Breast epithelium (tissue), 4 donors: ENCODE measurements at regions not wholly inside any gene's neighbourhood (a gene's known extent, or its start where the extent isn't known, plus 50 kb on each side); places are given as distances from the start of the nearest gene placed in this dataset.

Source experiments
- DNase-seq, 2 donors: peaks; one replicate each; pipeline ENCODE4 v3.0.0-alpha.2; 2019; ENCODE audit warnings: low spot score in 2 of 2
- H3K27ac ChIP-seq, 2 donors: fragments of 200-600 bp; sonication (generic) in 1 of 2; one replicate each; pipeline ENCODE4 v1.5.1; 2016 to 2019; ENCODE audit warnings: mild to moderate bottlenecking in 1 of 2
- H3K27me3 ChIP-seq, 2 donors: fragments of 200-600 bp; sonication (generic) in 1 of 2; one replicate each; pipeline versions ENCODE4 v1.5.1 to v1.6.0; 2017 to 2019; ENCODE audit warnings: control low read depth in 1 of 2, mild to moderate bottlenecking in 1 of 2
- H3K36me3 ChIP-seq: fragments of 200-600 bp; one replicate; pipeline ENCODE4 v1.5.1; 2019
- H3K4me1 ChIP-seq, 2 donors: fragments of 200-600 bp; sonication (generic); one replicate each; pipeline ENCODE4 v1.5.1; 2016 to 2019; ENCODE audit warnings: control low read depth in 1 of 2
- H3K4me3 ChIP-seq, 3 donors: fragments of 200-600 bp; sonication (generic); 1 replicate in 2 of 3; 2 replicates in 1 of 3; pipeline ENCODE4 v1.5.1; 2016 to 2019; ENCODE audit warnings: mild to moderate bottlenecking in 3 of 3, moderate library complexity in 2 of 3
- H3K9me3 ChIP-seq, 2 donors: fragments of 200-600 bp; sonication (generic) in 1 of 2; one replicate each; pipeline ENCODE4 v1.5.1; 2016 to 2019; ENCODE audit warnings: control low read depth in 1 of 2
- POLR2A ChIP-seq: fragments of 450-650 bp; IDR thresholded peaks from one replicate; pipeline ENCODE4 v1.6.1; 2016; ENCODE audit warnings: antibody characterized with exemption, mild to moderate bottlenecking, moderate library complexity
- POLR2AphosphoS5 ChIP-seq, 3 donors: sonication (generic); formaldehyde crosslinking; IDR thresholded peaks; one replicate each; pipeline ENCODE4 v1.6.1; 2017; ENCODE audit warnings: antibody characterized with exemption in 3 of 3
- intact Hi-C: fragments of 100-400 bp; cut with DNase I; formaldehyde crosslinking; loops from one replicate; pipeline ENCODE4 v1.15.1; 2023; ENCODE audit warnings: low total_unique reads
- TF ChIP-seq, protein P1 (sequence below), 3 donors: fragments of 450-650 bp; IDR thresholded peaks; one replicate each; pipeline ENCODE4 v1.5.1; 2016 to 2017; ENCODE audit warnings: antibody characterized with exemption in 3 of 3, mild to moderate bottlenecking in 3 of 3, moderate library complexity in 3 of 3

DNA sequence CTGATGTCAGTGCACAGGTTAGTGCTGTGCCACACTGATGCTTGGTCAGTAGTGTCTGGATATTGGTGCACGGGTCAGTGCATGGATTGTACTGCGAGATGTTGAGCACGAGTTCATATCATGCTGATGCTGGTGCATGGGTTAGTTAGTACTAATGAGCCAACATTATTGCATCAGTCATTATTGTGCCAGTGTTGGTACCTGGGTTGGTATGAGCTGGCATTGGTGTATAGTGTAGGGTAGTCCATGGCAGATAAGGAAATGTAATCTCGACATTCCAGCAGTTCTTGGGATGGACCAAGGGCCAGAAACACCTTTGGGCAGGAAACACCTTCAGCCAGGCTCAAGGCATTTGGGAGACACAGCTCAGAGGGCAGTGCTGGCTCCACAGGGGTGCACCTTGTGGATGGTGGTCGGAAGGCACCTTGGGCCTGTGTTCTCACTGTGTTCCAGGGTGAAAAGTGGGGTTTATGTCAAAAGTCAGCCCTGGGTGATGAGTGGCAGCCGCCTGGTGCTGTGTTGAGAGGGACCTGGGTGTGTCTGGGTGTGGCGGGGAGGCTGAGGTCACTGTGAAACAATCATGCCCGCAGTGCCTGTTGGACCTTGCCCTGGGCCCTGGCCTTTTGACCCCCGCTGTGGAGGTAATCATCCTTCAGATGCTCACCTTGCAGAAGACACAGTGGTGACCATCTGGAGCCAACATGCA, 100.7 kb upstream of the ZNF469 start:
- H3K27ac ChIP-seq, result no peak overlapping the region

DNA sequence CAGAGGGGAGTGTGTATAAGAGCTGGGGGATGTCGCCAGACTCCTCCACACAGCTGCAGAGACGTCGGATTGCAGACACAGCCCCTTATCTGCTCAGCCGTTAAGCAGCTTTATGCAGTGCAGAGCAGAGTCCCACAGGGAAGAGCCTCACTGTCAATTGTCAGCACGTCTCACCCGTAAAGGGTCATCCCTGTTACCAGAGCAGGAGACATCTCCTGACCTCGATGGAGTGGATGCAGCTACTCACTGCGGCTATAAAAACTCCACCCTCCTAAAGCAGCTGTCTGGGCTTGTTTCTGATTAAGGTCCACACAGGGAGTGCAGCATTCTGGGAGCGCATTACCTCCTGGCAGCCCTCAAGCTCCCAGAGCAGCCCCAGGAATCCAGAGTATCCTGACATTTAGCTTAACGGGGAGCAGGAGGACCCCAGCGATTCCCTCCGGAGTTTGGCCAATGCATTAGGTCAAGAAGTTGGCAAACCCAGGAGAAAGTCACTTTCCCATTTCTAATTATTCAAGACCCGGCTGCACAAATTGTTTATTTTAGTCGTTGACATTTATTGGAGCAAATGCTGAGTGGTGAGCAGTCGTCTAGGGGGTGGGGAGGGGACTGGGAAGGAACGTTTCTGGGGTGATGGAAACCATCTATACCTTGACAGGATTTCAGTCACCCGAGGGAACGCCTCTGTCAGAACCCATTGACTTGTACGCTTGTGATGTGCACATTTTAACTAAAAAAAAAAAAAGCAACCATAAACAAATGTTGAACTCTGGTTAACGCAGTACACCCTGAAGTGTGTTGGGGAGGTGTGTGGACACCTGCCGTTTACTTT, 100.0 kb upstream of the ZNF469 start:
- intact Hi-C loops, result no loop called here
- H3K27me3 ChIP-seq, result no peaks in the 10 kb centered on the region
- no peaks in the 10 kb centered on the region for H3K4me1 ChIP-seq
- no peak overlapping the region for H3K27ac ChIP-seq
- DNase-seq, result no peak
- H3K9me3 ChIP-seq, result peaks cover 15 to 23% of the 10 kb centered on the region in 2 donors
- no peak overlapping the region for H3K4me3 ChIP-seq
- TF ChIP-seq POLR2AphosphoS5 (IDR thresholded peaks at IDR 0.05) (no peak), POLR2A (no peak)
- TF ChIP-seq, protein P1, sequence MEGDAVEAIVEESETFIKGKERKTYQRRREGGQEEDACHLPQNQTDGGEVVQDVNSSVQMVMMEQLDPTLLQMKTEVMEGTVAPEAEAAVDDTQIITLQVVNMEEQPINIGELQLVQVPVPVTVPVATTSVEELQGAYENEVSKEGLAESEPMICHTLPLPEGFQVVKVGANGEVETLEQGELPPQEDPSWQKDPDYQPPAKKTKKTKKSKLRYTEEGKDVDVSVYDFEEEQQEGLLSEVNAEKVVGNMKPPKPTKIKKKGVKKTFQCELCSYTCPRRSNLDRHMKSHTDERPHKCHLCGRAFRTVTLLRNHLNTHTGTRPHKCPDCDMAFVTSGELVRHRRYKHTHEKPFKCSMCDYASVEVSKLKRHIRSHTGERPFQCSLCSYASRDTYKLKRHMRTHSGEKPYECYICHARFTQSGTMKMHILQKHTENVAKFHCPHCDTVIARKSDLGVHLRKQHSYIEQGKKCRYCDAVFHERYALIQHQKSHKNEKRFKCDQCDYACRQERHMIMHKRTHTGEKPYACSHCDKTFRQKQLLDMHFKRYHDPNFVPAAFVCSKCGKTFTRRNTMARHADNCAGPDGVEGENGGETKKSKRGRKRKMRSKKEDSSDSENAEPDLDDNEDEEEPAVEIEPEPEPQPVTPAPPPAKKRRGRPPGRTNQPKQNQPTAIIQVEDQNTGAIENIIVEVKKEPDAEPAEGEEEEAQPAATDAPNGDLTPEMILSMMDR (IDR thresholded peaks at IDR 0.05), result no peak
- no peaks in the 10 kb centered on the region for H3K36me3 ChIP-seq

More for the DNA sequence above, 100.7 kb upstream of the ZNF469 start:
- no peaks in the 10 kb centered on the region for H3K36me3 ChIP-seq
- DNase-seq, result no peak
- H3K4me1 ChIP-seq, result no peaks in the 10 kb centered on the region
- no peak overlapping the region for H3K4me3 ChIP-seq
- TF ChIP-seq, protein P1 (IDR thresholded peaks at IDR 0.05), result no peak
- no peak for TF ChIP-seq POLR2AphosphoS5 (IDR thresholded peaks at IDR 0.05)
- TF ChIP-seq POLR2A, result no peak
- no peaks in the 10 kb centered on the region for H3K27me3 ChIP-seq
- H3K9me3 ChIP-seq, result peaks cover 7 to 16% of the 10 kb centered on the region in 2 donors
- intact Hi-C loops, result no loop called here

DNA sequence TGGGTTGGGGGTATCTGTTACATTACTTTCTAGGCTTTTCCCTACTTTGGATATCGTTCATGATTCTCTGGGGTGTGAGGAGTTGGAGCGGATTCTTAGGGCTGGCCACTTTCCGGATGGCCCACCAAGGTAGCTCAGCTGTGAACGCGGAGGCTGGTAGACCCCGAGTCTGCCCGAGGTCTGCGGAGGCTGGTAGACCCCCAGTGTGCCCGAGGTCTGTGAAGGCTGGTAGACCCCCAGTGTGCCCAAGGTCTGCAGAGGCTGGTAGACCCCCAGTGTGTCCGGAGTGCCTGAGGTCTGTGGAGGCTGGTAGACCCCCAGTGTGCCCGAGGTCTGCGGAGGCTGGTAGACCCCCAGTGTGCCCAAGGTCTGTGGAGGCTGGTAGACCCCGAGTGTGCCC, 99.2 kb upstream of the ZNF469 start:
- intact Hi-C loops, result no loop called here
- no peaks in the 10 kb centered on the region for H3K27me3 ChIP-seq
- H3K4me3 ChIP-seq, result no peak overlapping the region
- DNase-seq, result no peak
- H3K9me3 ChIP-seq, result peaks cover 23% of the 10 kb centered on the region in 2 donors
- no peaks in the 10 kb centered on the region for H3K4me1 ChIP-seq
- TF ChIP-seq, protein P1 (IDR thresholded peaks at IDR 0.05), result no peak
- no peak for TF ChIP-seq POLR2A
- TF ChIP-seq POLR2AphosphoS5 (IDR thresholded peaks at IDR 0.05), result no peak
- no peaks in the 10 kb centered on the region for H3K36me3 ChIP-seq
- no peak overlapping the region for H3K27ac ChIP-seq

DNA sequence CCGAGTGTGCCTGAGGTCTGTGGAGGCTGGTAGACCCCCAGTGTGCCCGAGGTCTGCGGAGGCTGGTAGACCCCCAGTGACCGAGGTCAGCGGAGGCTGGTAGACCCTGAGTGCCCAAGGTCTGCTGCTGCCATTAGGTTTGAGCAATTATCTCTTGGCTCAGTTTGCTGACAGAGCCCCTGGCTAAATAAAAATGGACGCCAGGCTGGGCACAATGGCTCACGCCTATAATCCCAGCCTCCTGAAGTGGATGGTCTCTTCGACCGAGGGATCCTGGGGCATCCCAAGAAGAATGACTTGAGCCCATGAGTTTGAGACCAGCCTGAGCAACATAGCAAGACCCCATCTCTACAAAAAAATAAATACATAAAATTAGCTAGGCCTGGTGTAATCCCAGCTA, 98.7 kb upstream of the ZNF469 start:
- H3K4me3 ChIP-seq, result no peak overlapping the region

More for the DNA sequence above, 98.7 kb upstream of the ZNF469 start:
- no peak for DNase-seq
- Histone ChIP-seq H3K4me1 (no peaks in the 10 kb centered on the region), H3K27me3 (no peaks in the 10 kb centered on the region), H3K27ac (no peak overlapping the region), H3K9me3 (peaks cover 23 to 26% of the 10 kb centered on the region in 2 donors), H3K36me3 (no peaks in the 10 kb centered on the region)
- intact Hi-C loops, result no loop called here
- TF ChIP-seq, protein P1 (IDR thresholded peaks at IDR 0.05), result no peak
- TF ChIP-seq POLR2A, result no peak
- no peak for TF ChIP-seq POLR2AphosphoS5 (IDR thresholded peaks at IDR 0.05)
